NCI-H774 (cell line): ENCODE measurements at regions not wholly inside any gene's neighbourhood (a gene's known extent, or its start where the extent isn't known, plus 50 kb on each side); places are given as distances from the start of the nearest gene placed in this dataset.

Experiments
- DNase-seq: peaks from one replicate; lab custom pipeline; 2025; lab: John Stamatoyannopoulos, UW

DNA sequence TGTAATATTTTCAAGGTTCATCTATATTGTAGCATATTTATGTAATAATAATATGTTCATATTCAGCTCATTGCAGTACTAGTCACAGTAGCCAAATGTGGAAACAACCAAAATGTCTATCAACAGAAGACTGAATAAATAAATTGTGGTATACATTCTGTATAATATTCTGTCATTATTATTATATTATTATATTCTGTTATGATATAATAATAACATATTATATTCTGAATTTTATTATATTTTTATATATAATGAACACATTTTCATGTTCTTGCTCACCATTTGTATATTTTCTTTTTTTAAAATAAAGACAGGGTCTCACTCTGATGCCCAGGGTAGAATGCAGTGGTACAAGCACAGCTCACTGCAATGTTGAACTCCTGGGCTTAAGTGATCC is 91.2 kb upstream of the STARD3NL start:
- no peak for DNase-seq

DNA sequence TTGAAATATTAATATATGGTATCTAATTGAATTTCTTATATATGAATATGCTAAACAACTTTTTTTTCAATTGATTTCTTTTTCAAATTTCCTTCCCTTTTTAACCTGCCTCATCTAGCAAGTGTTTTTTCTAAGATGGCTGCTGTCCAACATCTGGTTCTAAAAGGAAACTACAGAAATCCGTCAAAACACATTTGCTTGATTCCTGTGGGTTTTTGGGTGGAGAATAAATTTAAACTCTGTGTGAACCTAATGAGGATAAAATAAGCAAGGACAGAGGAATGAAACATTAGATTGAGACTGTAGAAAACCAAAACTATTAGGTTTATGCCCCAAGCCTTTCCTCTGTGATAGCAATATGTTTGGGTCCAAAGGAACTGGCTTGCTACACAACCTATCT is 75.5 kb upstream of the STARD3NL start:
- DNase-seq, result no peak

DNA sequence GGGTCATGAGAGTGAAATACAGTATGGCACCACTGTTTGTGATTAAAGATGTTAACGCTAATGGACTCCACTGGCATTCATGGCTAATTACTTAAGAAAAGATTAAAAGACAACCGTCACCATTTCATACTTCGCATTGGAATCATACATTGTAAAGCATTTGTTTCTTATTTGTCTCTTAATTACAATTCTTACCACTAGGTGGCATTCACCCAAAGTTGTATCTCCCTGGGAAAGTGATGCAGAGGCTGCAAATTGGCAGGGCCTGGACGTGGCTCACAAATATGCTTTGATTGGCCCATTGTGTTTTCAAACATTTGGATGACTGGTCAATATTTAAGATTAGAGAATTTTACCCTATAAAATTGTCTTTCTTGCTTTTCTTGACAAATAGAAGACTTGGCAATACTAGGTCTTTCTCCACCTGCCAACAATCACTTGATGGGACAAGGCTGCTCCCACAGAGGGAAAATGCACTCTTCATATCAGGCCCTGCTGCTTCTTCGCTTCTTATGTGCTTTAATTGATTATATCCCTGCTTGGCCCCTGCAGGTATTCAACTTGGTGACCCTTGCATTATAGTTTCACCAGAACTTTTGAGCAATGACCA is 72.1 kb upstream of the STARD3NL start:
- peak; percentile 18 for DNase-seq

DNA sequence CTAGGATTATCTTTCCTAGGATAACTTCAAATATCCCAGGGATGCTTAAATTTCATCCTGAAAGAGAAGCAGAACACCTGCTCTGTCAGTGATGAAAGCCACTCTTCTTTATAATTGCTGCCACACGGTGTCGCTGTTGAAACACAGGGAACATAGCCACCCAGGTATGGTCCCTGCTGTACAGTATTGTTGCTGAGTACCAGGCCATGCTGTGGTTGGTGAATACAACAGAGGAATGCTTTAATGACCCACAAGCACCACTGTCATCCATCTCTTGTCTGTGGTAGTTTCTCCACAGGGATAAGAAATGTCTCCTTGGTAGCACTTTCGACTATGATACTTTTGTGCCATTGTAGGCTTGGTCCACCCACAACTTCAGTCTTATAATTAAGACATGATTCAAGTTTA is 70.6 kb upstream of the STARD3NL start:
- DNase-seq, result peak; percentile 51

DNA sequence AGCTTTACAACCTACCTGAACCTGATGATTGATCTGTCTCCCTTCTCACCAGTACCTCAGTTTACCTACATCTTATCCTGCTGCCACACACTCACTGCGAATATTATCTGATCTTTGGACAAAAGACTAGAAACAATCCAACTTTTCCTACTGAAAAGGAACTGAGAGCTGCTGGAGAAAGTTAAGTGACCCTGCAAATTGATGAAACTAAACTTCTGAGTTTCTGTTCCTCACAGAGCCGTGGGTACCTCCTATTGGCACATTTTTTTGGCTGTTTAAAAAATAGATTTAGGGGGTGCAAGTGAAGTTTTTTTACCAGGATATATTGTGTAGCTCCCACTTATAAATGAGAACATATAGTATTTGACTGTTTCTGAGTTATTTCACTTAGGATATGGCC is 66.0 kb upstream of the STARD3NL start:
- DNase-seq, result no peak

DNA sequence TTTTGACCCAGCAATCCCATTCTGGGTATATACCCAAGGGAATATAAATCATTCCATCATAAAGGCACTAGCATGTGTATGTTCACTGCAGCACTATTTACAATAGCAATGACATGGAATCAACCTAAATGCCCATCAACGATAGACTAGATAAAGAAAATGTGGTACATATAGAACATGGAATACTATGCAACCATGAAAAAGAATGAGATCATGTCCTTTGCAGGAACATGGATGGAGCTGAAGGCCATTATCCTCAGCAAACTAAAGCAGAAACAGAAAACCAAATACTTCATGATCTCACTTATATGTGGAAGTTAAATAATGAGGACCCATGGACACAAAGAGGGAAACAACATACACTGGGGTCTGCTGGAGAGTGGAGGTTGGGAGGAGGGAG is 58.0 kb upstream of the STARD3NL start:
- DNase-seq, result no peak

DNA sequence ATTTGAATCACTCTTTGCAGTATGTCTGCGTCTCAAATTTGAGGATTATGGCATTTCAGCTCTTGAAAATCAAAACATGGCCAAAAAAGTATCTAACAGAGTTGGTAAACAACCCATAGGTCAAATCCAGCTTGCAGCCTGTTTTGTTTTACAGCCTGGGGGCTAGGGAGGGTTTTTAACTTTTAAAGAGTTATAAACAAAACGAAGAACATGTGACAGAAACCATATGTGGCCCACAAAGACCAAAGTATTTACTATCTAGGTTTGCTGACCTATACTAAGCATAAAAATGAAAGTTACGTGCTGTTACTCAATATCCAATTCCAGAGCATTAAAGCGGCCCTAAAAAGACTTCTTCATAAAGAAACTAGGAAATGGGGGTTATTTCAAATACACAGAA is 55.5 kb upstream of the STARD3NL start:
- no peak for DNase-seq

DNA sequence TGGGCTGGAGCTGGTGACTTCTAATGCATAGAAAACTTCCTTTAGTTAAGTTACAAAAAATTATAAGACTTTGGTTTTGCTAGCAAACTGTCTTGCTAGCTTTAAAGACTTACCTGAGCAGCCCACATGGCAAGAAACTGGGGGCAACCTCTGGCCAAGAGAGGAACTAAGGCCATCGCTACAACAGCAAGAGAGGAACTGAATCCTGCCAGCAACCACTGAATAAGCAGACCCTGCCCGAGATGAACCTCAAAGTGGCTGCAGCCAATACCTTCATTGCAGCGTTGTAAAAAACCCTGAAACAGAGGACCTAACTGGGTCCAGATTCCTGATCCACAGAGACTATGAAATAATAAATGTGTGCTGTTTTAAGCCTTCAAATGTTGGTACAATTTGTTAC is 54.6 kb upstream of the STARD3NL start:
- DNase-seq, result no peak

DNA sequence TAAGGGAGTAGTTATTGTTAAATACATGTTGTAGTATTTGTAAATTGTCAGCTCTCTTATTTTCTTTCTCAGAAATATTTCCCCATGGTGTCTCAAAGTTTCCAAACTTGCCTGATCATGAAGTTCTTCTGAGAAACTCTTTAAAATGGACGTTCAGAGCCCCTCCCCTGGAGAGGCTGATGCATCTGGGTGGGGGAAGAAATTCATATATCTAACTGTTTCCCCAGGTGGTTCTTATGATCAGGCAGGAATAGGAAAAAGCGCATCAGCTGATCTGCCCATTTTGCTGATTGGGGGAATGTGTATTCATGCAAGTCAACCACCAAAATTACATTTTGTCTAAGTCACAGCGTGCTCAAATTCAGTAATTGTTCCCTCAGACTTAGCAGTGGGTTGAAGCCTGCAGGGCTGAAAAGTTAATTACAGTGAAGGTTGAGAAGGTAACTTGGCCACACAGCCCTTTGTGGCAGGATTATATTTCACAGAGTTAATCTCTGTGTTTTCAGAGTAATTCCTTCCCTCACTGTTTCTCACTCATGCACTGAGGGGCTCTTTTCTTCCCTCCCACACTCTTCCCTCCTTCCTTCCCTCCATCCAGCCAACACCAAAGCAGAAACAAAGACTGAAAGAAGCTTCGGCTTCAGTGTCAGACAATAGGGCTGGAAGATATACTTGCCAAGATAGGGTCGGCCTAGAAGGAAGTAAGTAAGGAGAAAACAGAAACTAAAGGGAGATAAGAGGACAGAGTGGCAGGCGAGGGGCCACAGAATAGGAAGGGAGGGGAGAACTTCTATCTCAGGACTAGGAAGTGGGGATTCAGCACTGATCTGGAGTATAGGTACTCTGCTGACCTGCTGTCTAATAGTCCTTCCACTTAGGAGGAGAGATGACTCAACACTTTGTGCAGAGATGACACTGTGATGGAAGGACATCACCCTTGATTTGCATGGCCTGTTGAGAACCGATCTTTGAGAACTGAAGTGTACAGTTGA is 50.5 kb upstream of the STARD3NL start:
- DNase-seq, result no peak
